Kidney epithelial cell (primary cell): ENCODE measurements at regions not wholly inside any gene's neighbourhood (a gene's known extent, or its start where the extent isn't known, plus 50 kb on each side); places are given as distances from the start of the nearest gene placed in this dataset.
"Not testable (repeated sequence)": the region's sequence is repeated elsewhere in the genome, so short reads cannot be mapped to it uniquely, and the experiment has no call there.

Experiments
- DNase-seq: peaks from one replicate; pipeline ENCODE4 v3.0.0-alpha.2; 2010; ENCODE audit warnings: low read depth
- H3K27me3 ChIP-seq: 2 replicates; pipeline ENCODE4 v1.6.0; 2011; ENCODE audit warnings: low read length; ENCODE audit not compliant: control insufficient read depth, insufficient read depth
- H3K36me3 ChIP-seq: 2 replicates; pipeline ENCODE4 v1.5.1; 2011; ENCODE audit warnings: low read length; ENCODE audit not compliant: control insufficient read depth, insufficient read depth
- H3K4me3 ChIP-seq: 2 replicates; pipeline ENCODE4 v1.5.1; 2011; ENCODE audit warnings: low read depth, mild to moderate bottlenecking, control low read depth, low read length
- CTCF ChIP-seq: IDR thresholded peaks from 2 replicates; pipeline ENCODE4 v1.5.1; 2011; ENCODE audit warnings: mild to moderate bottlenecking, moderate library complexity, low read length, control low read depth, inconsistent platforms; ENCODE audit not compliant: insufficient read depth, poor library complexity, severe bottlenecking

GRCh38 chr22:19598054-19598855, 74.0 kb upstream of the CLDN5 start:
- no peak for TF ChIP-seq CTCF
- Histone ChIP-seq H3K4me3 (no peak overlapping the region), H3K36me3 (no peaks in the 10 kb centered on the region), H3K27me3 (no peaks in the 10 kb centered on the region)
- DNase-seq: no peak

- Histone ChIP-seq H3K4me3 (no peak overlapping the region), H3K27me3 (no peaks in the 10 kb centered on the region), H3K36me3 (no peaks in the 10 kb centered on the region)
- no peak for DNase-seq
- TF ChIP-seq CTCF: no peak
Measured at GRCh38 chr22:19599004-19599403, 74.8 kb upstream of the CLDN5 start.

GRCh38 chr22:19599626-19600243, 75.5 kb upstream of the CLDN5 start:
- H3K4me3 ChIP-seq: no peak overlapping the region
- H3K36me3 ChIP-seq: no peaks in the 10 kb centered on the region
- no peak for TF ChIP-seq CTCF
- no peak for DNase-seq
- no peaks in the 10 kb centered on the region for H3K27me3 ChIP-seq

- H3K4me3 ChIP-seq, DNase-seq, H3K36me3 ChIP-seq, H3K27me3 ChIP-seq: not testable (repeated sequence)
Measured at GRCh38 chr22:19603346-19603745, 79.1 kb upstream of the CLDN5 start.

GRCh38 chr22:19603767-19604166, 79.6 kb upstream of the CLDN5 start:
- TF ChIP-seq CTCF: no peak
- no peak for DNase-seq
- peaks cover 12% of the 10 kb centered on the region for H3K27me3 ChIP-seq
- no peak overlapping the region for H3K4me3 ChIP-seq
- H3K36me3 ChIP-seq: no peaks in the 10 kb centered on the region

GRCh38 chr22:19604711-19605268, 80.6 kb upstream of the CLDN5 start:
- peaks cover 12% of the 10 kb centered on the region for H3K27me3 ChIP-seq
- H3K4me3 ChIP-seq: no peak overlapping the region

More at GRCh38 chr22:19604711-19605268, 80.6 kb upstream of the CLDN5 start:
- DNase-seq: no peak
- no peak for TF ChIP-seq CTCF
- no peaks in the 10 kb centered on the region for H3K36me3 ChIP-seq
